Heart left ventricle (tissue), 16 donors: ENCODE measurements at regions not wholly inside any gene's neighbourhood (a gene's known extent, or its start where the extent isn't known, plus 50 kb on each side); places are given as distances from the start of the nearest gene placed in this dataset.

Experiments used
- ATAC-seq, 4 donors: fragments of 200-7000 bp; cut with Tn5 transposase; one replicate each; pipeline ENCODE4 v1.9.1; 2020 to 2022; ENCODE audit warnings: moderate library complexity in 4 of 4, mild to moderate bottlenecking in 3 of 4, moderate number of reproducible peaks in 1 of 4
- DNase-seq, 5 donors: peaks; one replicate each; pipeline ENCODE4 v3.0.0-alpha.2; 2020
- H3K27ac ChIP-seq, 12 donors: fragments of 200-600 bp; sonication (generic) in 4 of 12; one replicate each; pipeline versions ENCODE4 v1.5.0 to v1.8.0; 2016 to 2022; ENCODE audit warnings: mild to moderate bottlenecking in 2 of 12
- H3K27me3 ChIP-seq, 9 donors: fragments of 200-600 bp; sonication (generic) in 2 of 9; one replicate each; pipeline versions ENCODE4 v1.5.1 to v1.8.0; 2016 to 2022; ENCODE audit warnings: mild to moderate bottlenecking in 3 of 9
- H3K36me3 ChIP-seq, 9 donors: fragments of 200-600 bp; sonication (generic) in 2 of 9; one replicate each; pipeline versions ENCODE4 v1.5.0 to v1.8.0; 2018 to 2022; ENCODE audit warnings: mild to moderate bottlenecking in 2 of 9
- H3K4me1 ChIP-seq, 12 donors: fragments of 200-600 bp; sonication (generic) in 4 of 12; one replicate each; pipeline versions ENCODE4 v1.5.0 to v1.8.0; 2016 to 2022; ENCODE audit warnings: mild to moderate bottlenecking in 3 of 12
- H3K4me3 ChIP-seq, 12 donors: fragments of 200-600 bp; sonication (generic) in 4 of 12; one replicate each; pipeline versions ENCODE4 v1.5.0 to v1.8.0; 2017 to 2022; ENCODE audit warnings: mild to moderate bottlenecking in 9 of 12, moderate library complexity in 4 of 12
- H3K9me3 ChIP-seq, 12 donors: fragments of 200-600 bp; sonication (generic) in 4 of 12; one replicate each; pipeline versions ENCODE4 v1.5.0 to v1.8.0; 2016 to 2022; ENCODE audit warnings: mild to moderate bottlenecking in 1 of 12
- CTCF ChIP-seq, 12 donors: fragments of 200-600 bp; sonication (generic) in 4 of 12; IDR thresholded peaks; one replicate each; pipeline versions ENCODE4 v1.5.0 to v1.8.0; 2018 to 2022; ENCODE audit warnings: antibody characterized with exemption in 12 of 12, mild to moderate bottlenecking in 5 of 12
- POLR2A ChIP-seq, 2 donors: fragments of 450-650 bp; IDR thresholded peaks; one replicate each; pipeline ENCODE4 v1.6.1; 2017; ENCODE audit warnings: antibody characterized with exemption in 2 of 2, mild to moderate bottlenecking in 2 of 2, moderate library complexity in 2 of 2
- WGBS, 4 donors: extraction: QIAGEN DNeasy Blood & Tissue Kit in 2 of 4; methylation state at CpG; one replicate each; pipeline versions ENCODE4 v1.1.5 to v1.1.7; 2013 to 2018; 5-methylcytosine and 5-hydroxymethylcytosine counted together
- intact Hi-C, 10 donors: fragments of 100-400 bp; cut with DNase I; formaldehyde crosslinking; loops; one replicate each; pipeline versions ENCODE4 v1.11.1 to v1.14.2; 2022
- donor health status: ischemic (EF 13 %, LVEDD 7.1; RV severe dilation, severe dysfunction).
- donor health status: healthy with polysubstance abuse.
- donor health status: DM: no; HTN: yes; CAD: no.
- donor health status: DM: no; HTN: no; CAD: no.
- donor health status: ischemic (EF 25% LVEDD 6.9; RV normal size, moderate dysfunction).
- donor health status: ischemic (EF 25% LVEDD 5.7; RV mildly dilated, moderate dysfunction).
- donor health status: healthy.
- donor health status: DM: yes; HTN: yes; CAD: no.
- donor health status: ischemic (EF 35%, LVEDD 5.7; RV mildly dilated, moderate dysfunction).
- donor health status: nonischemic (EF 11% LVEDD 7.7; RV severe dilation, severe dysfunction).
- donor health status: DM: yes; HTN: yes; CAD: no.
- donor health status: PGD.
- donor health status: ischemic (EF 29% LVEDD 5.4; RV normal size, mild dysfunction).
- donor health status: nonischemic (EF 23%, LVEDD 6.1; RV moderate dilation, normal function).

GRCh38 chr2:4533806-4534205 lies 830.4 kb downstream of the DCDC2C start:
- Histone ChIP-seq H3K4me3 (no peak overlapping the region), H3K9me3 (no peaks in the 10 kb centered on the region), H3K4me1 (no peaks in the 10 kb centered on the region), H3K27ac (no peak overlapping the region), H3K27me3 (no peaks in the 10 kb centered on the region), H3K36me3 (no peaks in the 10 kb centered on the region)
- no peak for ATAC-seq
- TF ChIP-seq POLR2A (IDR thresholded peaks at IDR 0.05): no peak
- no peak for TF ChIP-seq CTCF (IDR thresholded peaks at IDR 0.05)
- intact Hi-C loops: no loop called here
- WGBS, 4 donors: 77 to 80% (median 77%) methylated on average over 2 of the region's 2 CpGs
- no peak for DNase-seq

- Histone ChIP-seq H3K36me3 (no peaks in the 10 kb centered on the region), H3K4me3 (no peak overlapping the region), H3K4me1 (no peaks in the 10 kb centered on the region), H3K27ac (no peak overlapping the region), H3K9me3 (peaks cover 0 to 7% (median 0%) of the 10 kb centered on the region in 12 donors), H3K27me3 (no peaks in the 10 kb centered on the region)
- WGBS, 4 donors: 79 to 87% (median 84%) methylated on average over 7 to 9 of the region's 9 CpGs
- intact Hi-C loops: no loop called here
- ATAC-seq (no peak), DNase-seq (no peak)
- TF ChIP-seq POLR2A (IDR thresholded peaks at IDR 0.05) (no peak), CTCF (IDR thresholded peaks at IDR 0.05) (no peak)
Measured at GRCh38 chr2:4539121-4539520, 835.7 kb downstream of the DCDC2C start.

- 84 to 87% (median 85%) methylated on average over 8 of the region's 8 CpGs for WGBS, 4 donors
- TF ChIP-seq CTCF (IDR thresholded peaks at IDR 0.05) (no peak), POLR2A (IDR thresholded peaks at IDR 0.05) (no peak)
- no peak for DNase-seq
- H3K27ac ChIP-seq: no peak overlapping the region
- intact Hi-C loops: no loop called here
- H3K4me3 ChIP-seq: no peak overlapping the region
- H3K36me3 ChIP-seq: no peaks in the 10 kb centered on the region
- no peaks in the 10 kb centered on the region for H3K27me3 ChIP-seq
- H3K9me3 ChIP-seq: no peaks in the 10 kb centered on the region
- ATAC-seq: no peak
- no peaks in the 10 kb centered on the region for H3K4me1 ChIP-seq
Measured at GRCh38 chr2:4549666-4550210, 846.4 kb downstream of the DCDC2C start.

- intact Hi-C loops: no loop called here
- ATAC-seq: no peak
- WGBS, 4 donors: 61 to 72% (median 67%) methylated on average over 9 of the region's 9 CpGs
Measured at GRCh38 chr2:4551691-4552474, 848.5 kb downstream of the DCDC2C start.

More at GRCh38 chr2:4551691-4552474, 848.5 kb downstream of the DCDC2C start:
- Histone ChIP-seq H3K4me1 (no peaks in the 10 kb centered on the region), H3K27me3 (no peaks in the 10 kb centered on the region), H3K9me3 (peaks cover 0 to 5% (median 0%) of the 10 kb centered on the region in 12 donors), H3K4me3 (no peak overlapping the region), H3K36me3 (no peaks in the 10 kb centered on the region), H3K27ac (no peak overlapping the region)
- no peak for DNase-seq
- TF ChIP-seq CTCF (IDR thresholded peaks at IDR 0.05) (no peak), POLR2A (IDR thresholded peaks at IDR 0.05) (no peak)
